ENCODE measurements at regions not wholly inside any gene's neighbourhood (a gene's known extent, or its start where the extent isn't known, plus 50 kb on each side); places are given as distances from the start of the nearest gene placed in this dataset.

DNA sequence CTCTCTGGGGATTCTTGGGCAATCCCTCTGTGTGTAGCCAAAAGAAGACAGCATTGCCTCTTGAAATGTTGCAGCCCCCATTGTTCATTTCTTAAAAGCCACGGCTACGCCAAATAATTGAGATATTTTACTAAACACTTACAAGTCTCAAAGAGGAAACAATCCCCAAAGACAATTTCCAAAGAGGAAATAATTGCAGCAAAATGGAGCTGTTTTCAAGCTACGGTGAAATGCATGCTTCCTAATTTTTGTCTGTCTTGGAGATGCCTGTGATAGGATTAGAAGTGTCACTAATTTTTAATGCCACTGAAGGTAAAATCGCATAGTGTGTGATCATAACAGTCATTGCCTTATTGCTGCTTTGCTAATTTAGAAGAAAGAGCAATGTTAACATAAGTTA lies 72.9 kb upstream of the NAMPT start:
- H3K4me3 ChIP-seq (ENCODE audit: insufficient read depth, low read depth, low read length) = no peak overlapping the region
- H3K36me3 ChIP-seq (ENCODE audit: control insufficient read depth, insufficient read depth, low read length) = no peaks in the 10 kb centered on the region
- WGBS, 2 experiments = 93 to 94% methylated on average over 4 of the region's 4 CpGs
- H3K27me3 ChIP-seq (ENCODE audit: control insufficient read depth, insufficient read depth, low read length, poor library complexity, severe bottlenecking) = no peaks in the 10 kb centered on the region
- H3K27ac ChIP-seq (ENCODE audit: insufficient read depth, low read depth, low read length, poor library complexity, severe bottlenecking) = no peak overlapping the region
- H3K4me1 ChIP-seq (ENCODE audit: control insufficient read depth, insufficient read depth, low read length) = no peaks in the 10 kb centered on the region
- no peaks in the 10 kb centered on the region for H3K9me3 ChIP-seq (ENCODE audit: control insufficient read depth, low read length)

DNA sequence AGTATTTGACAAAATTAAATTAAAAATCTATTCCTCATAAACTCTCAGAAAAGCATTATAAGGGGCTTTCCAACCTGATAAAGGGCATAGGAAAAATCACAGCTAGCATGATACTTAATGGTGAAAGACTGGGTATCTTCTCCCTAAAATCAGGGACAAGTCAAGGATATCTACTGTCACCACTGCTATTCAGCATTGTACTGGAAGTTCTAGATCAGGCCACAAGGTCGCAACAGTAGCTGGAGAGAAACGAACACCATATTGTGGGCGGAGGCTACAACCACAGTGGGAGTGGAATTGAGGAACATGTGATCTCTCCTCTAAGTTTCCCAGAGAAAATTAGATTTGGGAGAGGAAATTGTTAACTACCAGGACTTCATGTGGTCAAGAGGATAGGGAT lies 70.0 kb upstream of the NAMPT start:
- H3K27ac ChIP-seq (ENCODE audit: insufficient read depth, low read depth, low read length, poor library complexity, severe bottlenecking) = no peak overlapping the region
- no peaks in the 10 kb centered on the region for H3K36me3 ChIP-seq (ENCODE audit: control insufficient read depth, insufficient read depth, low read length)
- no peaks in the 10 kb centered on the region for H3K9me3 ChIP-seq (ENCODE audit: control insufficient read depth, low read length)
- H3K4me3 ChIP-seq (ENCODE audit: insufficient read depth, low read depth, low read length) = no peak overlapping the region
- 92 to 96% methylated on average over 3 of the region's 3 CpGs for WGBS, 2 experiments
- H3K27me3 ChIP-seq (ENCODE audit: control insufficient read depth, insufficient read depth, low read length, poor library complexity, severe bottlenecking) = no peaks in the 10 kb centered on the region
- no peaks in the 10 kb centered on the region for H3K4me1 ChIP-seq (ENCODE audit: control insufficient read depth, insufficient read depth, low read length)

DNA sequence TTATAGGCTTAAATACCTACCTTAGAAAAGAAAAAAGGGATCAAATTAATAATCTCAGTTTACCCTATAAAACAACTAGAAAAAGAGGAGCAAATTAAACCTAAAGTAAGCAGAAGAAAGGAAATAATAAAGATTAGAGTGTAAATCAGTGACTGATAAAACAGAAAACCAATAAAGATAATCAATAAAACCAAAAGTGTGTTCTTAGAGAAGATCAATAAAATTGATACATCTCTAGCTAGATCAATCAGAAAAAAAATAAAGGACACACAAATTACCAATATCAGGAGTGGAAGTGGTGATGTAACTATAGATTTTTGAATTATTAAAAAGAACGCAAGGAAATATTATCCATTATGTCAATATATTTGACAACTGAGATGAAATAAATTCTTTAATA lies 69.2 kb upstream of the NAMPT start:
- WGBS, 2 experiments = no CpG with 5 or more reads among the region's 1 CpG
- Histone ChIP-seq H3K36me3 (ENCODE audit: control insufficient read depth, insufficient read depth, low read length) (no peaks in the 10 kb centered on the region), H3K27ac (ENCODE audit: insufficient read depth, low read depth, low read length, poor library complexity, severe bottlenecking) (no peak overlapping the region)

DNA sequence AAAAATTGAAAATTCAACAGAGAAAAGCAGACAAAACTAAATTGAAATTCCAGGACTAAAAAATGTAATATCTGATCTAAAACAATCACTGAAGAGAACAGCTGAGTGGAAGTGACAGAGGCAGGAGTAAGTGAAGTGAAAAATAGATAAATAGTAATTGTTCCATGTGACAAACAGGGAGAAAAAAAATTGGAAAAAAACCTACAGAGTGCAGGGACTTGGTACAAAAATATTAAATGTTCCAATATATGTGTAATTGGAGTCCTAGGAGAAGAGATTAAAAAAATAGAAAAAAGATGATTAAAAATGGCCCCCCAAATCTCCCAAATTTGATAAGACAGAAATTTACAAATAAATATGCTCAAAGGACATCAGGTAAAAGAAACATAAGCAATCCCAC lies 63.4 kb upstream of the NAMPT start:
- Histone ChIP-seq H3K9me3 (ENCODE audit: control insufficient read depth, low read length) (no peaks in the 10 kb centered on the region), H3K27me3 (ENCODE audit: control insufficient read depth, insufficient read depth, low read length, poor library complexity, severe bottlenecking) (no peaks in the 10 kb centered on the region), H3K4me3 (ENCODE audit: insufficient read depth, low read depth, low read length) (no peak overlapping the region), H3K4me1 (ENCODE audit: control insufficient read depth, insufficient read depth, low read length) (no peaks in the 10 kb centered on the region), H3K36me3 (ENCODE audit: control insufficient read depth, insufficient read depth, low read length) (no peaks in the 10 kb centered on the region), H3K27ac (ENCODE audit: insufficient read depth, low read depth, low read length, poor library complexity, severe bottlenecking) (no peak overlapping the region)

More for the DNA sequence above, 69.2 kb upstream of the NAMPT start:
- no peaks in the 10 kb centered on the region for H3K27me3 ChIP-seq (ENCODE audit: control insufficient read depth, insufficient read depth, low read length, poor library complexity, severe bottlenecking)
- H3K4me1 ChIP-seq (ENCODE audit: control insufficient read depth, insufficient read depth, low read length) = no peaks in the 10 kb centered on the region
- H3K4me3 ChIP-seq (ENCODE audit: insufficient read depth, low read depth, low read length) = no peak overlapping the region
- no peaks in the 10 kb centered on the region for H3K9me3 ChIP-seq (ENCODE audit: control insufficient read depth, low read length)

DNA sequence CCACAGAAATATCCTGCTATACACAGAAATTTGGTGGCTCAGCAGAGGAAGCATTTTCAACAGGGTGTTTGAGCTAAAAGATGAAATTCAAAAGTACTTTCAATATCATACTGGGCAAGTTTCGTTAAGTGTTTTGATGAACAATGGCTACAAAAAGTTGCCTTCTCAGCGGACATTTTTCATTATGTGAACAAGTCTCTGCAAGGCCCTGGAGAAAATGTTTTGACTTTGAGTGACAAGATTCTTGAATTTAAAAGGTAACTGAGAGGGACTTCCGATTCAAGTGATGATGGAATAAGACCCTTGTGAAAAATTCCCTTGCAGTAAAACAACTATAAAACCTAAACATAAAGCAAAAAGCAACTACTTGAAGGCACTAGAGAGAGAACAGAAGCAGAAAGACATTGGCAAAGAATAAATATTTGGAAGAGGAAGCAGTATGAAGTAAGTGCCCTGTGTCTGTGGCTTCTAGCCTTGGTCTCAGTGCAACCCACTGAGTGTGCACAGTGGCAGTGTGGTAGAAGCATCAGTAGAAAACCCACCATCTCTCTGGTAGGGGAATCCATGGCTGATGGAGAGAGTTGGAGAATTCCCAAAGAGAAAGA lies 62.5 kb upstream of the NAMPT start:
- H3K9me3 ChIP-seq (ENCODE audit: control insufficient read depth, low read length) = no peaks in the 10 kb centered on the region
- H3K4me3 ChIP-seq (ENCODE audit: insufficient read depth, low read depth, low read length) = no peak overlapping the region
- no peak overlapping the region for H3K27ac ChIP-seq (ENCODE audit: insufficient read depth, low read depth, low read length, poor library complexity, severe bottlenecking)
- no peaks in the 10 kb centered on the region for H3K27me3 ChIP-seq (ENCODE audit: control insufficient read depth, insufficient read depth, low read length, poor library complexity, severe bottlenecking)
- no peaks in the 10 kb centered on the region for H3K4me1 ChIP-seq (ENCODE audit: control insufficient read depth, insufficient read depth, low read length)
- WGBS, 2 experiments = 88 to 96% methylated on average over 3 of the region's 3 CpGs
- no peaks in the 10 kb centered on the region for H3K36me3 ChIP-seq (ENCODE audit: control insufficient read depth, insufficient read depth, low read length)

DNA sequence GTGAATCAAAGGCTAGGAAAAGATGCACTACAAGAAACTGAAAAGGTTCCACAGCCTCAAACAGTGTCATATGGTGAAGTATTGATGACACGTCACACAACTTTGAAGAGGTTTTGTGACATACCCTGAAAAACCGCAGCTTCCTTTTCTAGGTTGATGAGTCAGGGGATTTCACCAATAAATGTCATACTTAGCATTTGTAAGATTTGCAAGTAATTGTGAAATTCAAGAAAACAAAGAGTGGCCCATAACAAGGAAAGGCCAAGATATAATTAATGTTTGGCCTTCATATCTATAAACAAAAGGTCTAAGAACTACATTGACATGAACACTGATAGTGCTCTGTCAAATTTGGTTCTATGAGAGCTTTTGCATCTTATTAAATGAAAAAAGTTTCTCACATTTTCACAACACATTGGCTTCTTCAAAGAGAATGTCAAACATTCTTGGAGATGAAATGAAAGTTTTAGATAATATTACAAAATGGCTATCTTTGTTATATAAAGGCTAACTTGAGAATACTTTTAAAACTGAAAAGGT lies 62.0 kb upstream of the NAMPT start:
- no peaks in the 10 kb centered on the region for H3K36me3 ChIP-seq (ENCODE audit: control insufficient read depth, insufficient read depth, low read length)
- WGBS, 2 experiments = 94 to 95% methylated on average over 2 of the region's 2 CpGs
- no peaks in the 10 kb centered on the region for H3K9me3 ChIP-seq (ENCODE audit: control insufficient read depth, low read length)

DNA sequence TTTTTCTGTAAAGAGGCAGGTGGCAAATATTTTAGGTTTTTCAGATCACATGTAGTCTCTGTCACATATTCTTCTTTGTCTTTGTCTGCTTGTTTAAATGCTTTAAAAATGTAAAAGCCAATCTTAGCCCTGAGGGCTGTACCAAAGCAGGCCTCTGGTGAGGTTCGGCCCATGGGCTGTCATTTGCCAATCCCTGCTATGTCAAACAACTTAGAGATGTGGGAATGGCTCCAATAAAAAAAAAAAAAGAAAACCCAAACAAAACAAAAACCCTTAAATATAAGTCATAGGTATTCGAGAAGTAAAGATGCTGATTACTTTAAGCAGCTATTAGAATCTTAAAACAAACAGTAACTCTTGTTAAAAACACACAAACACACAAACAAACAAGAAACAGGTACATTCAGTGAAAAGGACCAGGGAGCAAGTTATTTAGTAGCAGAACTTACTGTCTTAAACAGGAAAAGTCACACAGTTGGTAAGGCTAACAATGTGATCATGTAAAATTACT lies 61.4 kb upstream of the NAMPT start:
- H3K27ac ChIP-seq (ENCODE audit: insufficient read depth, low read depth, low read length, poor library complexity, severe bottlenecking) = no peak overlapping the region
- no peaks in the 10 kb centered on the region for H3K4me1 ChIP-seq (ENCODE audit: control insufficient read depth, insufficient read depth, low read length)
- 95% methylated on average over 2 of the region's 2 CpGs; no CpG with 5 or more reads in 1 of the 2 experiments for WGBS, 2 experiments
- H3K27me3 ChIP-seq (ENCODE audit: control insufficient read depth, insufficient read depth, low read length, poor library complexity, severe bottlenecking) = no peaks in the 10 kb centered on the region
- H3K4me3 ChIP-seq (ENCODE audit: insufficient read depth, low read depth, low read length) = no peak overlapping the region
- H3K9me3 ChIP-seq (ENCODE audit: control insufficient read depth, low read length) = no peaks in the 10 kb centered on the region
- no peaks in the 10 kb centered on the region for H3K36me3 ChIP-seq (ENCODE audit: control insufficient read depth, insufficient read depth, low read length)

More for the DNA sequence above, 62.0 kb upstream of the NAMPT start:
- no peaks in the 10 kb centered on the region for H3K4me1 ChIP-seq (ENCODE audit: control insufficient read depth, insufficient read depth, low read length)
- H3K27me3 ChIP-seq (ENCODE audit: control insufficient read depth, insufficient read depth, low read length, poor library complexity, severe bottlenecking) = no peaks in the 10 kb centered on the region
- no peak overlapping the region for H3K4me3 ChIP-seq (ENCODE audit: insufficient read depth, low read depth, low read length)
- H3K27ac ChIP-seq (ENCODE audit: insufficient read depth, low read depth, low read length, poor library complexity, severe bottlenecking) = no peak overlapping the region

DNA sequence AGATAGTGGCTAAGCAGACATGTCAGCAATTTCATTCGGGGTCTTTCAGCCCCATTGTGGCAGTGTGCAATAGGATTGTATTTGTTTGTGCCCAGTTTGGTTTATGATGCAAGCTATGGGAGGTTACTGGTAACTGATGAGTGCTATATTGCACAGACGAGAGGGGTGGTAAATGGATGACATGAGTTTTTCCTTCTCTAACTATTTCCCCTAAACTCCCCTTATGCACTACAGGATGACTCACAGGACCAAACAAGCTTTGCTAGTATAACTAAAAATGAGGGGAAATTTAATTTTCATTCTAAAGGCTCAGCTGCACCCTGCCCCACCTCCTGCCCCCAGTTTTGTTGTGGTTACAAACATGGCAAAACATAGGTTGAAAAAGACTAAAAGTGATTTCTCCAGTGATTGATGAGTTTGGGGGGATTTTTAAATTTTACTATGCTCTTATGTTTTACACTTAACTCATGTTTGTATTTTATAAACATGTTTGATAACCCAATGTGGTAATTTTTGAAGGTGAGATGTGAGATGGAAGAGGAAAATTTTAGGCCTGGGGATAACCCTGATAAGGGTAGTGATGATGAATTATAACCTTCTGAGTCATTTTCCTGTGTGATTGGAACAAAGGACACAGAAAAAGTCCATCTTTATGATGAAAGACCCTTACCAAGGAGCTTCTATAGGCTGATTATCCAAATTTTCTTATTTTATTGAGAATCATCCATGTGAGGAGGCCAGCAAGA lies 60.8 kb upstream of the NAMPT start:
- 91 to 96% methylated on average over 1 to 2 of the region's 2 CpGs for WGBS, 2 experiments
- no peaks in the 10 kb centered on the region for H3K36me3 ChIP-seq (ENCODE audit: control insufficient read depth, insufficient read depth, low read length)

DNA sequence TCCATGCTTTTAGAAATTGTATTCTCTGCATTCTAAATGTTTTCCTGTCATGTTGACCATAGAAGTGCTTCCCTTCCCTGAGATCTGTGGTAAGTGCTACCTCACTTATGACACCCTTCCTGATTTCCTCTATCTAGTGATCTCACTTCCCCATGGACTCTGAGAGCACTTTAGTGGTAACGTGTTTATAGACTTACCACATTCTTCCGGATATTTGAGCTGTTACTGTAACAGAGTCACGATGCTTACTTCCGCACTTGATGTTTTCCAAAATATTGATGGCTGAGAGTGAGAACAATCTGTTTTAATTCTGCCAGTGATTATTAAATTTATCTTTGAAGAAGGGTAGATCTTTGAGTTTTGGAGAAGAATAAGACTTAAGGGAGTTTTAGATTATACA lies 60.1 kb upstream of the NAMPT start:
- no peak overlapping the region for H3K4me3 ChIP-seq (ENCODE audit: insufficient read depth, low read depth, low read length)
- H3K4me1 ChIP-seq (ENCODE audit: control insufficient read depth, insufficient read depth, low read length) = no peaks in the 10 kb centered on the region
- no peaks in the 10 kb centered on the region for H3K36me3 ChIP-seq (ENCODE audit: control insufficient read depth, insufficient read depth, low read length)
- no peaks in the 10 kb centered on the region for H3K9me3 ChIP-seq (ENCODE audit: control insufficient read depth, low read length)
- H3K27ac ChIP-seq (ENCODE audit: insufficient read depth, low read depth, low read length, poor library complexity, severe bottlenecking) = no peak overlapping the region
- no peaks in the 10 kb centered on the region for H3K27me3 ChIP-seq (ENCODE audit: control insufficient read depth, insufficient read depth, low read length, poor library complexity, severe bottlenecking)
- 98% methylated on average over 4 of the region's 4 CpGs for WGBS, 2 experiments

More for the DNA sequence above, 60.8 kb upstream of the NAMPT start:
- Histone ChIP-seq H3K27me3 (ENCODE audit: control insufficient read depth, insufficient read depth, low read length, poor library complexity, severe bottlenecking) (no peaks in the 10 kb centered on the region), H3K4me3 (ENCODE audit: insufficient read depth, low read depth, low read length) (no peak overlapping the region), H3K27ac (ENCODE audit: insufficient read depth, low read depth, low read length, poor library complexity, severe bottlenecking) (no peak overlapping the region), H3K9me3 (ENCODE audit: control insufficient read depth, low read length) (no peaks in the 10 kb centered on the region), H3K4me1 (ENCODE audit: control insufficient read depth, insufficient read depth, low read length) (no peaks in the 10 kb centered on the region)

DNA sequence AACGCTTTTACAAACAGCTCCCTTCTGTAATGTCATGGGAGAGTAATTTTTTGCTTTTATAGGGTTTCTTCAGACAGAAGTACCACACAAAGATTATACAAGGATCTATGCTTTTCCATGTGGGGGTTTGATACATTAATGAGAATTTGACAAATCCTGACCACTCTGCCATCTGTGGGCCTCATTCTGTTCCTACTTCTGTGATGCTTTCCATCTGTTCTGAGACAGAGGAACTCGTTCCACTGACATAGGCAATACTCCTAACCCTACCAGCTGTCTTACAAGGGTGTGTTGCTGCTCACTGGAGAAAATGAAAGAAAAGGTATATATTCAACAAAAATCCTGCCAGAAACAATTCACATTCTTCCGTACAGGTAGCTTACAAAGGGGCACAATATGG lies 59.4 kb upstream of the NAMPT start:
- H3K27ac ChIP-seq (ENCODE audit: insufficient read depth, low read depth, low read length, poor library complexity, severe bottlenecking) = no peak overlapping the region
- no peaks in the 10 kb centered on the region for H3K27me3 ChIP-seq (ENCODE audit: control insufficient read depth, insufficient read depth, low read length, poor library complexity, severe bottlenecking)
- no peaks in the 10 kb centered on the region for H3K36me3 ChIP-seq (ENCODE audit: control insufficient read depth, insufficient read depth, low read length)
- no peak overlapping the region for H3K4me3 ChIP-seq (ENCODE audit: insufficient read depth, low read depth, low read length)
- H3K4me1 ChIP-seq (ENCODE audit: control insufficient read depth, insufficient read depth, low read length) = no peaks in the 10 kb centered on the region
- 97 to 100% methylated on average over 1 to 2 of the region's 3 CpGs for WGBS, 2 experiments
- no peaks in the 10 kb centered on the region for H3K9me3 ChIP-seq (ENCODE audit: control insufficient read depth, low read length)
